Small intestine (tissue), 7 donors: ENCODE measurements at regions not wholly inside any gene's neighbourhood (a gene's known extent, or its start where the extent isn't known, plus 50 kb on each side); places are given as distances from the start of the nearest gene placed in this dataset.

Source experiments
- DNase-seq, 2 donors: peaks; one replicate each; pipeline versions ENCODE4 v3.0.0 to v3.0.0-alpha.2; 2013
- FAIRE-seq: peaks from 2 replicates; lab custom pipeline; 2012; peaks lifted over from hg19 to GRCh38; lab: Jason Lieb, UNC
- H3K27ac ChIP-seq, 3 donors: one replicate each; pipeline ENCODE4 v1.5.1; 2013; ENCODE audit warnings: low read length in 2 of 3, mild to moderate bottlenecking in 2 of 3, control low read depth in 1 of 3, inconsistent platforms in 1 of 3, low read depth in 1 of 3, moderate library complexity in 1 of 3
- H3K27me3 ChIP-seq, 3 donors: one replicate each; pipeline ENCODE4 v1.6.1; 2013; ENCODE audit warnings: low read length in 3 of 3, inconsistent platforms in 1 of 3; ENCODE audit not compliant: control insufficient read depth in 3 of 3, insufficient read depth in 3 of 3
- H3K36me3 ChIP-seq, 3 donors: one replicate each; pipeline ENCODE4 v1.6.1; 2013; ENCODE audit warnings: low read length in 3 of 3, inconsistent platforms in 1 of 3, low read depth in 1 of 3, mild to moderate bottlenecking in 1 of 3, moderate library complexity in 1 of 3; ENCODE audit not compliant: control insufficient read depth in 3 of 3, insufficient read depth in 2 of 3
- H3K4me1 ChIP-seq, 3 donors: one replicate each; pipeline ENCODE4 v1.6.1; 2013; ENCODE audit warnings: low read length in 2 of 3, inconsistent platforms in 1 of 3, low read depth in 1 of 3, mild to moderate bottlenecking in 1 of 3, moderate library complexity in 1 of 3; ENCODE audit not compliant: control insufficient read depth in 3 of 3, insufficient read depth in 2 of 3
- H3K4me3 ChIP-seq, 3 donors: one replicate each; pipeline ENCODE4 v1.5.1; 2013; ENCODE audit warnings: low read length in 3 of 3, control low read depth in 1 of 3, inconsistent platforms in 1 of 3, low read depth in 1 of 3, mild to moderate bottlenecking in 1 of 3, moderate library complexity in 1 of 3
- H3K9me3 ChIP-seq, 2 donors: one replicate each; pipeline ENCODE4 v1.6.1; 2013; ENCODE audit warnings: low read depth in 1 of 2, low read length in 1 of 2; ENCODE audit not compliant: control insufficient read depth in 2 of 2, insufficient read depth in 1 of 2
- WGBS, 3 donors: extraction: QIAGEN DNeasy Blood & Tissue Kit; methylation state at CpG; one replicate each; pipeline ENCODE4 v1.1.7; 2013; 5-methylcytosine and 5-hydroxymethylcytosine counted together
- donor health status: healthy with polysubstance abuse.
- donor health status: control.
- donor health status: control.
- donor health status: Bipolar disorder and iron deficiency.
- donor health status: healthy.

DNA sequence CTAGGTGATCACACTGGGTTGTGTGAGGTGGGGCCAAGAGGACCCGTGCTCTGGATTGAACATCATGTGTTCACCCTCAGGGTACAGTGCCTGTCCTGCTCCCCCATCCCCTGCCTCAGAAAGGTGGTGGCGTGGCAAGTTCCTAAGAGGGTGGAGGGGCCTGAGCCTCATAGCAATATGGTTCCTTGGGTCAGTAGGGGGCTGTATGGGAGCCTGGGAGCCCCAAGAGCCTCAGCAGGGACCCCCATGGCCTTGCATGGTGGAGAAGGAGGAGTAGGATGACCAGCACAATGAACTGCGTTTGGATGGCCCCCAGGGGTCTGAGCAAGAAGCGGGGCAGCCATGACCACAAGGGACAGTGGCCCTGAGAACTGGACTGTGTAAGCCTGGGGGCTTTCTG is 89.6 kb upstream of the SHB start:
- Histone ChIP-seq H3K27ac (no peak overlapping the region), H3K27me3 (no peaks in the 10 kb centered on the region), H3K4me1 (no peaks in the 10 kb centered on the region), H3K36me3 (no peaks in the 10 kb centered on the region), H3K9me3 (no peaks in the 10 kb centered on the region), H3K4me3 (no peak overlapping the region)
- 84 to 94% (median 89%) methylated on average over 4 of the region's 4 CpGs for WGBS, 3 donors
- DNase-seq (no peak), FAIRE-seq (no peak)

DNA sequence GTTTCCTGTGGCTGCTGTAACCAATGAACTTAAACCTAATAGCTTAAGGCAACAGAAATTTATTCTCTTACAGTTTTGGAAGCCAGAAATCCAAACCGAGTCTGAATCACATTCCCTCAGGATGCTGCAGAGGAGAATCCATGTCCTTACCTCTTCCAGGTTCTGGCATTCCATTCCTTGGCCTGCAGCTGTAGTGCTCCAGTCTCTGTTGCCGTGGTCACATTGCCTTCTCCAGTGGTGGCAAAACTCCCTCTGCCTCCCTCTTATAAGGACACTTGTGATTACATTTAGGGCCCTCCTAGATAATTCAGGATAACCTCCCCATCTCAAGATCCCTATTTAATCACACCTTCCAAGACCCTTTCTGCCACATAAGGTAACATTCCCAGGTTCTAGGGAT is 88.7 kb upstream of the SHB start:
- WGBS, 3 donors = 79 to 85% (median 85%) methylated on average over 2 of the region's 2 CpGs
- Histone ChIP-seq H3K4me3 (no peak overlapping the region), H3K36me3 (no peaks in the 10 kb centered on the region), H3K27ac (no peak overlapping the region), H3K27me3 (no peaks in the 10 kb centered on the region), H3K4me1 (no peaks in the 10 kb centered on the region), H3K9me3 (no peaks in the 10 kb centered on the region)
- no peak for FAIRE-seq
- no peak for DNase-seq

DNA sequence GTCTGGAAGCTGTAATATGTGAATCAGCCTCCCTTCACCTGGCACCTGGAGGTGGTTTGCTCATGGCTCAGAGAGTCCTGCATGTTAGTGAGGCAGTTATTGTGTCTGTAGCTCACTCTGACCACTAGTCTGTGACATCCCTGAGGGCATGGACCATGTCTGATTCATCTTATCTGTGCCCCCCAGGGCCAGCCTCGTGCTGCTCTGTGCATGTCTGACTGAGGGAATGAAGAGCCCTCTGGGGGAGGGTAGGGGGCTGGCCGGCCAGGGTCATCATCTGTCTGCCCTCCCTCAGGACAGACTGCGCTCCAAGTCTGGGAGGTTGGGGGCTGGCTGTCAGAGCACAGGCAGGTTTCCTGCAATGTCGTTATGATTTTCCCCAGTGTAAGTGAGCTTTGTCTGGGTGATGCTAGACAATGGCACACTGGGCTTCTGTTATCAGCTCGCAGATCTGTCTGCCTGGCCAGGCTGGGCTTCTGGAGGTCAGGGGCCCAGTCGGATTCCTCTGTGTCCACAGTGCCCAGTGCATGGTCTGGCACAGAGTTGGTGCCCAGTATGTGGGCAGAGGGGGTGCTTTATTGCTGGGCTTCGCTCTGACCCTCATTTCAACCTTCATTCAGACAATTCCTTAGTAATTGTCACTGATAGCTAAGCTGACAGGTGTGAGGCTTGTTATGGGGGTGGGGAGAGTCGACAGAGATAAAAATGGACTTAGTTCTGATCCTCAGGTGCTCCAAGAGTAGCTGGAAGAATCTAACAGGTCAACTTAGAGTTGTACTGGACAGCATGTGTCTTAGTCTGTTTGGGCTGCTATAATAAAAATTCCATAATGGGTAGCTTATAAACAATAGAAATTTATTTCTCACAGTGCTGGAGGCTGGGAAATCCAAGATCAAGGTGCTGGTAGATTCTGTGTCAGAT is 85.7 kb upstream of the SHB start:
- FAIRE-seq (no peak), DNase-seq (no peak)
- Histone ChIP-seq H3K4me1 (no peaks in the 10 kb centered on the region), H3K9me3 (no peaks in the 10 kb centered on the region), H3K27ac (no peak overlapping the region), H3K36me3 (no peaks in the 10 kb centered on the region), H3K4me3 (no peak overlapping the region), H3K27me3 (no peaks in the 10 kb centered on the region)
- 50 to 62% (median 62%) methylated on average over 8 of the region's 8 CpGs for WGBS, 3 donors

DNA sequence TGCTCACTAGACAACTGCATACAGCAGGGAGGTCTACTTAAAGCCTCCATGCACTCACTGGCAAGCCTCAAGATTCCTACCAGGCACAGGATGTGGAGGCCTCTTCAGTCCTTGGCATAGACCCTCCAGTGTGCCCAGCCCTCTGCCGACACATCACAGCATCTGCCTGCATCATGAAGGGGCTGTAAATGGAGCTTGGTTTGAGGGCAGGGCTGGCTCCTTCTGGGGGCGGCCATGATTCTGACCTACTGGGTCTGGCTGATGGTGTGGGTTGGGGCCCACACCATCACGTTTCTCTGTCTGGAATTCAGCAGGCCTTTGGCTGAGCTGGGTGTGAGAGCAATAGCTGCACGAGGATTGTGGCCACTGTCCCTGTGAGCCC is 84.9 kb upstream of the SHB start:
- Histone ChIP-seq H3K36me3 (no peaks in the 10 kb centered on the region), H3K27me3 (no peaks in the 10 kb centered on the region), H3K27ac (no peak overlapping the region), H3K9me3 (no peaks in the 10 kb centered on the region), H3K4me3 (no peak overlapping the region), H3K4me1 (no peaks in the 10 kb centered on the region)
- WGBS, 3 donors = 60 to 82% (median 68%) methylated on average over 4 of the region's 4 CpGs
- FAIRE-seq = no peak
- no peak for DNase-seq

DNA sequence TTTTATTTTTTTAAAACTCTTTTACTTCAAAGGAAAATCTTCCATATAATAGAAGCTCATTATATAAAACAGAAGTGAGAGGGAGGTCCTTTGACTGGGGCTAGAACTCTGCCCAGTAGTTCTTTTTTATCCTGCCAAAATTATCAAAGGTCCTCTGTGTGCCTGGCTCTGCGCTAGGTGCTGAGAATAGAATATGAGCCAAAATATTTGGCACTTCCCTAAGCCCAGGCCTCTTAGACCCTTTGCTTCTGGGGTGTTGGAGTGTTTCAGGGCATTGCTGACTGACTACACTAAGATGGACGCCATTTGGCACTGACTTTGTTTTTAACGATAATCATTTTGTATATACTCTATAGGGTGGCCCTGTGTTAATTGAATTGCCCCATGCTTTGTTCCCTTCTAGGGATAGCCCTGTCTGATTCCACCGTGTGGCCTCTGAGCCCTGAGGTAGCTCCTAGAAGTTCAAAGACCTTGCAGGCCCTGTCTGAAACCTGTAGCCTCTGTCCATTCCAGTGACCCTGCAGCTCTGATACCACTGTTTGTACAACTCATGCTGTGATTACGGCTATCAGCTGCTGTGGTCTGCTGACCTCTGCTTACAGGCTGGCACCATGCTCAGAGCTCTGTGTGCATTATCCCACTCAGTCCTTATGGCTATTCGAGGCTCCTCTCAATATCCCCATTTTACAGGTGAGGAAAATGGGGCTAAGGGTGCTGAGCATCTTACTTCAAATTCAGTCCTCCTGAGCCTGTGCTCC is 84.3 kb upstream of the SHB start:
- no peak for FAIRE-seq
- H3K27ac ChIP-seq = no peak overlapping the region
- no peaks in the 10 kb centered on the region for H3K27me3 ChIP-seq
- no peaks in the 10 kb centered on the region for H3K4me1 ChIP-seq
- H3K9me3 ChIP-seq = no peaks in the 10 kb centered on the region
- no peak overlapping the region for H3K4me3 ChIP-seq
- 73 to 85% (median 75%) methylated on average over 6 of the region's 6 CpGs for WGBS, 3 donors
- DNase-seq = no peak
- H3K36me3 ChIP-seq = no peaks in the 10 kb centered on the region

DNA sequence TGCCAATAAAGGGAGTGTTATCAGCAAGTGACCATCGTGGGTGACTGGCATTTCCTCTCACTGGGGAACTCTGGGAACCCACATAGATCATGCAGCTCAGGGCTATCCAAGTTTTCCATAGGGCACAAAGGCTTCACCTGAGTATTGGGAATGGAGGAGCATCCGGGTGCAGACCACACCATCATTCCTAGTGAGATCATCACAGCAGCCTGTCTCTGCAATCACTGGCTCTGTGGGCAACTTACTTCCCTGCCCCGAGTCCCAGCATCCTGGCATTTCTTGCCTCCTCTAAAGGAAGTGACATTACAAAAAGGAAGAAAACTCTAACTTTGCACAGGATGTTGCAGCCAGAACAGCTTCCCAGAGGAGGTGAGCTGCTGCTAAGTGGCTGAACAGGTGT is 80.6 kb upstream of the SHB start:
- H3K36me3 ChIP-seq = no peaks in the 10 kb centered on the region
- no peaks in the 10 kb centered on the region for H3K4me1 ChIP-seq
- H3K9me3 ChIP-seq = peaks cover 0 to 4% of the 10 kb centered on the region in 2 donors
- H3K27me3 ChIP-seq = no peaks in the 10 kb centered on the region
- DNase-seq (no peak), FAIRE-seq (no peak)
- 41 to 53% (median 49%) methylated on average over 3 of the region's 3 CpGs for WGBS, 3 donors
- no peak overlapping the region for H3K4me3 ChIP-seq
- H3K27ac ChIP-seq = no peak overlapping the region

DNA sequence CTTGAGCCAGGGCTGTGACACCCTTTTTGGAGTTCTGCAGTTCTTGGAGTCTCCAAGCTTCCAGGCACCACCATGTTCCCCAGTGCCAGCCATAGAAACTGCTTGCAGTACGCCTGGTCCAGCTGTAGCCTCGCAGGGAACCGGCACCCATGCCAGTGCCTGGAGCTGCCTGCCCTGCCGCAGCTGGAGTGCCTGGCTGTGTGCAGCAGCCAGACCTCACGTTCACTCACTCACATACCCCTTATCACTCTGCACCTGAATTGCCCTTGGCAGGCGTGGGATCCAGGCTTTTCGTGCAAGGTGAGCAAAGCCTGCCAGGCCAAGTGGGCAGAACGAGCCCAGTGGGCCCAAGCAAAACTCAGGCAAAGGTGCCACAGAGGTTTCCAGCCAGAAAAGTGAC is 77.8 kb upstream of the SHB start:
- Histone ChIP-seq H3K4me1 (no peaks in the 10 kb centered on the region), H3K9me3 (peaks cover 0 to 4% of the 10 kb centered on the region in 2 donors), H3K4me3 (no peak overlapping the region), H3K36me3 (no peaks in the 10 kb centered on the region), H3K27ac (no peak overlapping the region), H3K27me3 (no peaks in the 10 kb centered on the region)
- FAIRE-seq (no peak), DNase-seq (no peak)
- WGBS, 3 donors = 66 to 84% (median 67%) methylated on average over 8 of the region's 8 CpGs

DNA sequence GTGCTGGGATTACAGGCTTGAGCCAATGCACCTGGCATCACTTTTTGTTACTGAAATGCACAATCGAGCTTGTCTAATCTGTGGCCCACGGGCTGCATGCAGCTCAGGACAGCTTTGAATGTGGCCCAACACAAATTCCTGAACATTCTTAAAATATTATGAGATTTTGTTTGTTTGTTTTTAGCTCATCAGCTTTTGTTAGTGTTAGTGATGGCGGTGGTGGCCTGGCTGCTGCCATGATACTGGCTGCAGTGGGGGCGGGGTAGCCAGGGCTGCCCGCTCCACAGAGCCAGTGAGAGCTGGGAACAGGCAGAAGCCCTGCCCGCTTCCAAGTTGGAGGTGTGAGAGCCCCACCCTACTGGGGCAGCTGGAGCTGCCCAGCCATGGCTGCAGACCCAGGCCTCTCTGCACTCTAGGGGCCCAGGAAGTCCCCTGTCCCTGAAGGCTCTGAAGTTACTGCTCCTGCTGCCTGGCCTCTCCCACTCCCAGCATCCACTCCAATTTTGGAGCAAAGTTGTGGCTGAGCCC is 76.6 kb upstream of the SHB start:
- FAIRE-seq = no peak
- Histone ChIP-seq H3K4me3 (no peak overlapping the region), H3K4me1 (no peaks in the 10 kb centered on the region), H3K27ac (no peak overlapping the region), H3K36me3 (no peaks in the 10 kb centered on the region), H3K9me3 (peaks cover 0 to 4% of the 10 kb centered on the region in 2 donors), H3K27me3 (peaks cover 0 to 5% (median 0%) of the 10 kb centered on the region in 3 donors)
- 83 to 85% (median 83%) methylated on average over 6 of the region's 6 CpGs for WGBS, 3 donors
- no peak for DNase-seq
